ENCODE measurements at regions not wholly inside any gene's neighbourhood (a gene's known extent, or its start where the extent isn't known, plus 50 kb on each side); places are given as distances from the start of the nearest gene placed in this dataset.

DNA sequence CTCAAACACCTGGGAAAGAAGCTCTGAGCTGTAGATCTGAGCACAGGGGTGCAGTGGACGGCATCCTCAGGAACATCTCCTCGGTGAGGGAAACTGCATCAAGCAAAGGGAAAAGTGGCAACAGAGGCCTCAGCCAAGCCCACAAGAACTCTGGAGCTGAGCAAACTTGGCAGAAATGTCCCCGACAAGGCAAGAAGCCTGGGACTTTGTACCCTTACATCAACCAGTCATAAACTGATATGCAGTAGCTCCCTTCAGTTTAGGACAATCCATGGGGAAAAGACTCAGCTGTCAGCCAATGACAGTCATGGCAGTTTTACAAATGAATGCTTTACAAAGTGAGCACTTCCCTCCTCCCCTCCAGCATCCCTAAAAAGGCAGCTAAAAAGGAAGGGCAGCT lies 210.0 kb upstream of the DYNLRB2 start:
- POLR2A ChIA-PET (ENCODE audit: unreplicated experiment), result no interaction called here
- Histone ChIP-seq H3K9me2 (replicated peaks; ENCODE audit: low read length) (no peaks in the 10 kb centered on the region), H3K9me3 (ENCODE audit: low read length) (no peaks in the 10 kb centered on the region), H3K4me3 (ENCODE audit: low read length) (no peak overlapping the region), H3K27ac (ENCODE audit: low read length) (no peak overlapping the region), H3K4me1 (ENCODE audit: insufficient read depth, low read length) (no peaks in the 10 kb centered on the region), H3K79me2 (ENCODE audit: low read length) (no peaks in the 10 kb centered on the region), H3K9ac (ENCODE audit: low read length) (no peak overlapping the region), H3F3A (ENCODE audit: low read length, unreplicated experiment) (no peaks in the 10 kb centered on the region), H3K27me3 (ENCODE audit: low read length) (no peaks in the 10 kb centered on the region), H2AFZ (ENCODE audit: low read length) (no peak overlapping the region), H4K20me1 (ENCODE audit: low read length) (no peaks in the 10 kb centered on the region), H3K4me2 (ENCODE audit: low read length) (no peak overlapping the region), H3K36me3 (ENCODE audit: low read depth, low read length) (no peaks in the 10 kb centered on the region)
- no TSS peak for BruUV-seq (replicated peaks)
- CTCF ChIA-PET, result no interaction called here
- intact Hi-C loops (cut with micrococcal nuclease), result no loop called here
- DNase-seq (no peak), ATAC-seq (no peak)
- no peak for TF ChIP-seq EZH2 (IDR thresholded peaks at IDR 0.05; ENCODE audit: low read length, unreplicated experiment)
- TF ChIP-seq EZH2phosphoT487 (IDR thresholded peaks at IDR 0.05; ENCODE audit: borderline replicate concordance, low read length), result no peak
- TF ChIP-seq, protein P1, sequence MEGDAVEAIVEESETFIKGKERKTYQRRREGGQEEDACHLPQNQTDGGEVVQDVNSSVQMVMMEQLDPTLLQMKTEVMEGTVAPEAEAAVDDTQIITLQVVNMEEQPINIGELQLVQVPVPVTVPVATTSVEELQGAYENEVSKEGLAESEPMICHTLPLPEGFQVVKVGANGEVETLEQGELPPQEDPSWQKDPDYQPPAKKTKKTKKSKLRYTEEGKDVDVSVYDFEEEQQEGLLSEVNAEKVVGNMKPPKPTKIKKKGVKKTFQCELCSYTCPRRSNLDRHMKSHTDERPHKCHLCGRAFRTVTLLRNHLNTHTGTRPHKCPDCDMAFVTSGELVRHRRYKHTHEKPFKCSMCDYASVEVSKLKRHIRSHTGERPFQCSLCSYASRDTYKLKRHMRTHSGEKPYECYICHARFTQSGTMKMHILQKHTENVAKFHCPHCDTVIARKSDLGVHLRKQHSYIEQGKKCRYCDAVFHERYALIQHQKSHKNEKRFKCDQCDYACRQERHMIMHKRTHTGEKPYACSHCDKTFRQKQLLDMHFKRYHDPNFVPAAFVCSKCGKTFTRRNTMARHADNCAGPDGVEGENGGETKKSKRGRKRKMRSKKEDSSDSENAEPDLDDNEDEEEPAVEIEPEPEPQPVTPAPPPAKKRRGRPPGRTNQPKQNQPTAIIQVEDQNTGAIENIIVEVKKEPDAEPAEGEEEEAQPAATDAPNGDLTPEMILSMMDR (conservative IDR thresholded peaks at IDR 0.05; ENCODE audit: low read depth, low read length), result no peak

DNA sequence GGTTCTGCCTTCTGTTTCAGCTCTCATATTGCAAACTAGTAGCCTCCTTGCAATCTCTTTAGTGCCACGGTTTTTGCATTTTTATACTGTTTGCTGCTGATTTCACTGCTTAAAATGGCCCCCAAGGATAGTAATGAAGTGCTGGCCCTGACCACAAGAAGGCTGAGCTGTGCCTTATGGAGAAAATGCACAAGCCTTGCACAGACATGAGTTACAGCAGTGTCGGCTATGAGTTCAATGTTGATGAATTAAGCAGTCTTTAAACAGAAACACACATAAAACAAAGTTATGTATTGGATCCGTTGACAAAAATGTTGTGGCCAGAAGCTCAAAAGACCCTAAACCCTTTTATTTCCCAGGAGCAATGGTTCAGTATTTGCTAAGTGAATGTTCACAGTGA lies 210.6 kb upstream of the DYNLRB2 start:
- Histone ChIP-seq H3K36me3 (ENCODE audit: low read depth, low read length) (no peaks in the 10 kb centered on the region), H3K4me3 (ENCODE audit: low read length) (no peak overlapping the region), H2AFZ (ENCODE audit: low read length) (no peak overlapping the region), H3K27me3 (ENCODE audit: low read length) (no peaks in the 10 kb centered on the region), H3K4me1 (ENCODE audit: insufficient read depth, low read length) (no peaks in the 10 kb centered on the region), H4K20me1 (ENCODE audit: low read length) (no peaks in the 10 kb centered on the region), H3K9me2 (replicated peaks; ENCODE audit: low read length) (no peaks in the 10 kb centered on the region), H3K79me2 (ENCODE audit: low read length) (no peaks in the 10 kb centered on the region), H3F3A (ENCODE audit: low read length, unreplicated experiment) (no peaks in the 10 kb centered on the region), H3K9me3 (ENCODE audit: low read length) (no peaks in the 10 kb centered on the region), H3K9ac (ENCODE audit: low read length) (no peak overlapping the region), H3K27ac (ENCODE audit: low read length) (no peak overlapping the region), H3K4me2 (ENCODE audit: low read length) (no peak overlapping the region)
- BruUV-seq (replicated peaks), result no TSS peak
- no peak for TF ChIP-seq EZH2phosphoT487 (IDR thresholded peaks at IDR 0.05; ENCODE audit: borderline replicate concordance, low read length)
- intact Hi-C loops (cut with micrococcal nuclease), result no loop called here
- DNase-seq (no peak), ATAC-seq (no peak)
- ChIA-PET CTCF (no interaction called here), POLR2A (ENCODE audit: unreplicated experiment) (no interaction called here)

DNA sequence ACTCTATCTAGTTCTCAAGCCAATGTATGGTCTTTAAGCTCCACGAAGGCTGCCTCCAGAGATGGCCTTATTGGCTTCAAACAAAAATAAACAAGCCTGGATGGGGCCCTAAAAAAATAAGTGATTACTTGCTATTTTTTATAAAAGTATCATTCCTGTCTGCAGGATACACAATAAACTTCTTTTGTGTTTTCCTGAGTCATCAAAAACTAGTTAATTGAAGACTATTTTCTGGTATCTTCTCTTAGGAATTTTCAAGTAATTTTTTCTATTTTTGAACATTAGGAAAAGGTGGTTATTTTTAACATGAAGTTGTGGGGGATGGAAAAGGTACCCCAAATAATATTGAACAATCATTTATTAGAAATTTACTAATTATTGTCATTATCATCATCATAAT lies 213.1 kb upstream of the DYNLRB2 start:
- no TSS peak for BruUV-seq (replicated peaks)
- no peak overlapping the region for H2AFZ ChIP-seq (ENCODE audit: low read length)
- intact Hi-C loops (cut with micrococcal nuclease), result no loop called here
- H3K36me3 ChIP-seq (ENCODE audit: low read depth, low read length), result no peaks in the 10 kb centered on the region
- H3K9me3 ChIP-seq (ENCODE audit: low read length), result no peaks in the 10 kb centered on the region
- H3K79me2 ChIP-seq (ENCODE audit: low read length), result no peaks in the 10 kb centered on the region
- DNase-seq, result no peak
- no peak overlapping the region for H3K27ac ChIP-seq (ENCODE audit: low read length)
- no peak overlapping the region for H3K9ac ChIP-seq (ENCODE audit: low read length)
- peaks cover 7% of the 10 kb centered on the region; the same call in 1 of the 2 replicates for H3K27me3 ChIP-seq (ENCODE audit: low read length)
- H3K4me2 ChIP-seq (ENCODE audit: low read length), result no peak overlapping the region
- no peak for ATAC-seq
- TF ChIP-seq EZH2phosphoT487 (IDR thresholded peaks at IDR 0.05; ENCODE audit: borderline replicate concordance, low read length) (no peak), EZH2 (IDR thresholded peaks at IDR 0.05; ENCODE audit: low read length, unreplicated experiment) (no peak)
- TF ChIP-seq, protein P1 (conservative IDR thresholded peaks at IDR 0.05; ENCODE audit: low read depth, low read length), result no peak
- H3K4me3 ChIP-seq (ENCODE audit: low read length), result no peak overlapping the region
- no peaks in the 10 kb centered on the region for H3K4me1 ChIP-seq (ENCODE audit: insufficient read depth, low read length)
- no peaks in the 10 kb centered on the region for H4K20me1 ChIP-seq (ENCODE audit: low read length)
- ChIA-PET CTCF (no interaction called here), POLR2A (ENCODE audit: unreplicated experiment) (no interaction called here)
- H3F3A ChIP-seq (ENCODE audit: low read length, unreplicated experiment), result no peaks in the 10 kb centered on the region
- H3K9me2 ChIP-seq (replicated peaks; ENCODE audit: low read length), result no peaks in the 10 kb centered on the region

Data from PC-3 (cell line).